Liver (tissue), 8 donors: ENCODE measurements at regions not wholly inside any gene's neighbourhood (a gene's known extent, or its start where the extent isn't known, plus 50 kb on each side); places are given as distances from the start of the nearest gene placed in this dataset.

Source experiments
- DNase-seq: peaks from one replicate; pipeline ENCODE4 v3.0.0-alpha.2; 2017; ENCODE audit warnings: low spot score
- H3K27ac ChIP-seq, 2 donors: one replicate each; pipeline ENCODE4 v1.7.0; 2013; ENCODE audit warnings: inconsistent platforms in 2 of 2, low read length in 2 of 2, control low read depth in 1 of 2, low read depth in 1 of 2, mild to moderate bottlenecking in 1 of 2
- H3K27me3 ChIP-seq, 4 donors: one replicate each; pipeline versions ENCODE4 v1.6.1 to v1.7.0; 2013; ENCODE audit warnings: low read length in 3 of 4, inconsistent platforms in 1 of 4, mild to moderate bottlenecking in 1 of 4, moderate library complexity in 1 of 4; ENCODE audit not compliant: control insufficient read depth in 4 of 4, insufficient read depth in 4 of 4
- H3K36me3 ChIP-seq, 4 donors: one replicate each; pipeline versions ENCODE4 v1.6.1 to v1.7.0; 2013; ENCODE audit warnings: low read length in 3 of 4, mild to moderate bottlenecking in 3 of 4, low read depth in 1 of 4, moderate library complexity in 1 of 4; ENCODE audit not compliant: control insufficient read depth in 4 of 4, insufficient read depth in 3 of 4
- H3K4me1 ChIP-seq, 4 donors: one replicate each; pipeline versions ENCODE4 v1.6.1 to v1.7.0; 2013; ENCODE audit warnings: low read length in 3 of 4, mild to moderate bottlenecking in 3 of 4, moderate library complexity in 1 of 4; ENCODE audit not compliant: control insufficient read depth in 4 of 4, insufficient read depth in 4 of 4
- H3K4me3 ChIP-seq, 3 donors: one replicate each; pipeline versions ENCODE4 v1.6.1 to v1.7.0; 2013; ENCODE audit warnings: low read length in 3 of 3, control low read depth in 1 of 3, low read depth in 1 of 3, mild to moderate bottlenecking in 1 of 3
- H3K9ac ChIP-seq, 2 donors: one replicate each; pipeline ENCODE4 v1.7.0; 2013; ENCODE audit warnings: low read length in 2 of 2, mild to moderate bottlenecking in 2 of 2, moderate library complexity in 2 of 2, control low read depth in 1 of 2, low read depth in 1 of 2
- H3K9me3 ChIP-seq, 4 donors: one replicate each; pipeline versions ENCODE4 v1.6.1 to v1.7.0; 2013; ENCODE audit warnings: low read length in 3 of 4; ENCODE audit not compliant: control insufficient read depth in 4 of 4
- ATF3 ChIP-seq: IDR thresholded peaks from 2 replicates; pipeline ENCODE4 v1.6.1; 2016; ENCODE audit warnings: antibody characterized with exemption
- CTCF ChIP-seq: fragments of 150-350 bp; IDR thresholded peaks from 2 replicates; pipeline ENCODE4 v1.5.1; 2017; ENCODE audit warnings: improper control_type of control experiment, low read depth, low read length; ENCODE audit not compliant: missing input control
- FOXA2 ChIP-seq: IDR thresholded peaks from 2 replicates; pipeline ENCODE4 v1.6.1; 2016; ENCODE audit warnings: antibody characterized with exemption
- GABPA ChIP-seq, 2 donors: IDR thresholded peaks in 1 of 2; conservative IDR thresholded peaks in 1 of 2; 2 replicates each; pipeline ENCODE4 v1.6.1; 2016; ENCODE audit warnings: antibody characterized with exemption in 2 of 2, mild to moderate bottlenecking in 1 of 2, moderate library complexity in 1 of 2
- HNF4A ChIP-seq, 2 donors: conservative IDR thresholded peaks; 2 replicates each; pipeline ENCODE4 v1.6.1; 2016; ENCODE audit warnings: antibody characterized with exemption in 2 of 2, mild to moderate bottlenecking in 2 of 2
- HNF4G ChIP-seq: IDR thresholded peaks from 2 replicates; pipeline ENCODE4 v1.6.1; 2016; ENCODE audit warnings: antibody characterized with exemption
- JUND ChIP-seq, 2 donors: IDR thresholded peaks; 2 replicates each; pipeline ENCODE4 v1.6.1; 2016; ENCODE audit warnings: antibody characterized with exemption in 2 of 2
- MAX ChIP-seq: IDR thresholded peaks from 2 replicates; pipeline ENCODE4 v1.6.1; 2016; ENCODE audit warnings: antibody characterized with exemption
- RXRA ChIP-seq, 2 donors: IDR thresholded peaks; 2 replicates each; pipeline ENCODE4 v1.6.1; 2017 to 2018; ENCODE audit warnings: antibody characterized with exemption in 2 of 2, mild to moderate bottlenecking in 1 of 2
- SP1 ChIP-seq: IDR thresholded peaks from 2 replicates; pipeline ENCODE4 v1.6.1; 2018; ENCODE audit warnings: antibody characterized with exemption, mild to moderate bottlenecking
- ZBTB33 ChIP-seq: IDR thresholded peaks from 2 replicates; pipeline ENCODE4 v1.6.1; 2016; ENCODE audit warnings: antibody characterized with exemption
- WGBS: extraction: QIAGEN DNeasy Blood & Tissue Kit; methylation state at CpG from one replicate; pipeline ENCODE4 v1.1.7; 2013; 5-methylcytosine and 5-hydroxymethylcytosine counted together
- donor health status: healthy.
- donor health status: healthy.
- donor health status: healthy.
- donor health status: healthy.
- donor health status: healthy.

GRCh38 chr1:117783606-117784396, 145.6 kb downstream of the GDAP2 start:
- H3K36me3 ChIP-seq, result no peaks in the 10 kb centered on the region
- no peak overlapping the region for H3K4me3 ChIP-seq
- H3K9me3 ChIP-seq, result no peaks in the 10 kb centered on the region
- no peak overlapping the region for H3K27ac ChIP-seq
- DNase-seq, result no peak
- H3K9ac ChIP-seq, result no peak overlapping the region
- WGBS, result 87% methylated on average over 4 of the region's 4 CpGs
- no peaks in the 10 kb centered on the region for H3K27me3 ChIP-seq
- TF ChIP-seq HNF4A (conservative IDR thresholded peaks at IDR 0.05), result no peak
- TF ChIP-seq RXRA (IDR thresholded peaks at IDR 0.05), result no peak
- no peak for TF ChIP-seq CTCF
- no peak for TF ChIP-seq ZBTB33
- TF ChIP-seq HNF4G, result no peak
- TF ChIP-seq GABPA (IDR thresholded peaks at IDR 0.05 in 1 of 2, conservative IDR thresholded peaks at IDR 0.05 in 1 of 2), result no peak
- TF ChIP-seq FOXA2, result no peak
- TF ChIP-seq MAX, result no peak
- no peak for TF ChIP-seq ATF3
- TF ChIP-seq SP1, result no peak
- no peak for TF ChIP-seq JUND (IDR thresholded peaks at IDR 0.05)
- H3K4me1 ChIP-seq, result no peaks in the 10 kb centered on the region

DNA sequence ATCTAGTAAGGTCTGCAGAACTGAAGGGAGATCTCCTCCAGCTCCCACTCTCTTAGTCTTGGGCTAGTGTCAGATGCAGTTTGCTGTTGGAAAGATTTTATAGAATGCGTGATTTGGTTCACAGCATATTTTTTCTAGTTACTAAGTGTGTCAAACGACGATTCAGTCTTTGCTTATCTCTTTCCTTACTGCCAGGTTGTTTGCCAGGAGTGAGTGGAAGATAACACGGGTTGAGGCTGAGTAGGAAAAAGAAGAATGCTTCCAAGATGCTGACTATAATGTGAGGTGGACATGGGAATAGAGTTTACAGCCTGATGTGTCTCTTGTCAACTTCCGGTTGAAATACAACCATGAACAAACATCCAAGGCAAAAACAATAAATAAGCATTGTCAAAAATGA, 141.4 kb downstream of the GDAP2 start:
- DNase-seq, result no peak
- H3K27me3 ChIP-seq, result no peaks in the 10 kb centered on the region
- H3K4me1 ChIP-seq, result no peaks in the 10 kb centered on the region
- no peaks in the 10 kb centered on the region for H3K9me3 ChIP-seq
- no peaks in the 10 kb centered on the region for H3K36me3 ChIP-seq
- H3K27ac ChIP-seq, result no peak overlapping the region
- TF ChIP-seq SP1 (no peak), CTCF (no peak), ZBTB33 (no peak)
- H3K9ac ChIP-seq, result no peak overlapping the region
- H3K4me3 ChIP-seq, result no peak overlapping the region
- WGBS, result 52% methylated on average over 5 of the region's 5 CpGs
